Spleen (tissue), 11 donors: ENCODE measurements at regions not wholly inside any gene's neighbourhood (a gene's known extent, or its start where the extent isn't known, plus 50 kb on each side); places are given as distances from the start of the nearest gene placed in this dataset.

ENCODE experiments used
- DNase-seq: peaks from one replicate; pipeline ENCODE4 v3.0.0-alpha.2; 2020
- H3K27ac ChIP-seq, 8 donors: fragments of 200-600 bp; sonication (generic) in 7 of 8; 1 replicate in 4 of 8; 2 replicates in 4 of 8; pipeline versions ENCODE4 v1.5.0 to v1.8.0; 2016 to 2021; ENCODE audit warnings: inconsistent platforms in 4 of 8, mild to moderate bottlenecking in 4 of 8, moderate library complexity in 1 of 8
- H3K27me3 ChIP-seq, 7 donors: fragments of 200-600 bp; sonication (generic) in 6 of 7; replicated peaks in 1 of 7; 1 replicate in 4 of 7; 2 replicates in 3 of 7; pipeline versions ENCODE4 v1.5.0 to v1.8.0; 2016 to 2021; ENCODE audit warnings: inconsistent platforms in 3 of 7, mild to moderate bottlenecking in 1 of 7
- H3K36me3 ChIP-seq, 6 donors: fragments of 200-600 bp; sonication (generic) in 5 of 6; 1 replicate in 4 of 6; 2 replicates in 2 of 6; pipeline versions ENCODE4 v1.5.0 to v1.8.0; 2016 to 2021; ENCODE audit warnings: inconsistent platforms in 2 of 6
- H3K4me1 ChIP-seq, 6 donors: fragments of 200-600 bp; sonication (generic) in 5 of 6; 1 replicate in 3 of 6; 2 replicates in 3 of 6; pipeline versions ENCODE4 v1.5.0 to v1.8.0; 2016 to 2021; ENCODE audit warnings: inconsistent platforms in 3 of 6
- H3K4me3 ChIP-seq, 8 donors: fragments of 200-600 bp; sonication (generic) in 7 of 8; 1 replicate in 4 of 8; 2 replicates in 4 of 8; pipeline versions ENCODE4 v1.5.0 to v1.8.0; 2016 to 2021; ENCODE audit warnings: inconsistent platforms in 4 of 8, mild to moderate bottlenecking in 4 of 8, moderate library complexity in 2 of 8
- H3K9me3 ChIP-seq, 8 donors: fragments of 200-600 bp; sonication (generic) in 7 of 8; 1 replicate in 4 of 8; 2 replicates in 4 of 8; pipeline versions ENCODE4 v1.5.0 to v1.8.0; 2016 to 2021; ENCODE audit warnings: inconsistent platforms in 4 of 8
- POLR2A ChIP-seq, 3 donors: fragments of 450-650 bp; IDR thresholded peaks; one replicate each; pipeline ENCODE4 v1.5.1; 2017; ENCODE audit warnings: antibody characterized with exemption in 3 of 3, mild to moderate bottlenecking in 1 of 3
- POLR2AphosphoS5 ChIP-seq, 3 donors: sonication (generic); formaldehyde crosslinking; IDR thresholded peaks; one replicate each; pipeline ENCODE4 v1.5.1; 2017; ENCODE audit warnings: antibody characterized with exemption in 3 of 3
- WGBS, 5 donors: extraction: QIAGEN DNeasy Blood & Tissue Kit in 3 of 5; methylation state at CpG; one replicate each; pipeline versions ENCODE4 v1.1.5 to v1.1.7; 2013 to 2018; 5-methylcytosine and 5-hydroxymethylcytosine counted together
- intact Hi-C: fragments of 100-400 bp; cut with DNase I; formaldehyde crosslinking; loops from one replicate; pipeline ENCODE4 v1.15.0; 2023; ENCODE audit warnings: low total_unique reads
- TF ChIP-seq, protein P1 (sequence below), 11 experiments: fragments of 200-600 bp in 7 of 11; fragments of 450-650 bp in 4 of 11; sonication (generic) in 4 of 11; IDR thresholded peaks in 8 of 11; conservative IDR thresholded peaks in 3 of 11; 1 replicate in 7 of 11; 2 replicates in 4 of 11; pipeline versions ENCODE4 v1.4.0 to v1.8.0; 2016 to 2021; ENCODE audit warnings: antibody characterized with exemption in 11 of 11, inconsistent platforms in 4 of 11, mild to moderate bottlenecking in 1 of 11
- donor health status: healthy with polysubstance abuse.
- donor health status: DM: no; HTN: no; CAD: no; lungs with moderate emphysema.
- donor health status: DM: no; HTN: no; CAD: no.
- donor health status: Bipolar disorder and iron deficiency.
- donor health status: healthy.
- donor health status: DM: no; HTN: no; CAD: no.
- donor health status: DM: yes; HTN: yes; CAD: no.

DNA sequence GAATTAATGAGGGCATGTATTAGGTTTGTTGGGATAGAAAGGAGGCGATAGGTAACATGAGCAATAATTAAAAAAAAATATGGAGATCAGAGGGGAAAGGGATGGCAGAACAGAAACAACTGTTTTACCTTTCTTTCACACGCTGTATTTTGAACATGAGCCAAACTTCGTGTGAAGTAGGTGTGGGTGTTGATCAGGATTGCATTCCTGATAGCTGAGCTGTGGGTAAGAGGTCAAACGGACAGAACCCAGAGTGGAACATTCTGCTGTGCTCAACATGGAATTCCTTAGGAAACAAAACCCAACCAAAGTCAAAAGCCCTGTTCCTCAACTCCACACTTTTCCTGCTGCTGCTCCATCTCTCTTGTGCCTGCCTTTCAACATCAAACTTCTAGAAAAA is 162.5 kb upstream of the CASK start:
- intact Hi-C loops, result no loop called here
- WGBS, 5 donors, result 70 to 89% (median 81%) methylated on average over 4 of the region's 4 CpGs
- Histone ChIP-seq H3K36me3 (no peaks in the 10 kb centered on the region), H3K9me3 (no peaks in the 10 kb centered on the region), H3K4me3 (no peak overlapping the region), H3K4me1 (no peaks in the 10 kb centered on the region), H3K27me3 (no peaks in the 10 kb centered on the region), H3K27ac (no peak overlapping the region)
- DNase-seq, result no peak
- no peak for TF ChIP-seq POLR2AphosphoS5 (IDR thresholded peaks at IDR 0.05)
- TF ChIP-seq, protein P1, sequence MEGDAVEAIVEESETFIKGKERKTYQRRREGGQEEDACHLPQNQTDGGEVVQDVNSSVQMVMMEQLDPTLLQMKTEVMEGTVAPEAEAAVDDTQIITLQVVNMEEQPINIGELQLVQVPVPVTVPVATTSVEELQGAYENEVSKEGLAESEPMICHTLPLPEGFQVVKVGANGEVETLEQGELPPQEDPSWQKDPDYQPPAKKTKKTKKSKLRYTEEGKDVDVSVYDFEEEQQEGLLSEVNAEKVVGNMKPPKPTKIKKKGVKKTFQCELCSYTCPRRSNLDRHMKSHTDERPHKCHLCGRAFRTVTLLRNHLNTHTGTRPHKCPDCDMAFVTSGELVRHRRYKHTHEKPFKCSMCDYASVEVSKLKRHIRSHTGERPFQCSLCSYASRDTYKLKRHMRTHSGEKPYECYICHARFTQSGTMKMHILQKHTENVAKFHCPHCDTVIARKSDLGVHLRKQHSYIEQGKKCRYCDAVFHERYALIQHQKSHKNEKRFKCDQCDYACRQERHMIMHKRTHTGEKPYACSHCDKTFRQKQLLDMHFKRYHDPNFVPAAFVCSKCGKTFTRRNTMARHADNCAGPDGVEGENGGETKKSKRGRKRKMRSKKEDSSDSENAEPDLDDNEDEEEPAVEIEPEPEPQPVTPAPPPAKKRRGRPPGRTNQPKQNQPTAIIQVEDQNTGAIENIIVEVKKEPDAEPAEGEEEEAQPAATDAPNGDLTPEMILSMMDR (IDR thresholded peaks at IDR 0.05 in 8 of 11, conservative IDR thresholded peaks at IDR 0.05 in 3 of 11), result no peak
- no peak for TF ChIP-seq POLR2A (IDR thresholded peaks at IDR 0.05)

- peaks cover 0 to 8% (median 0%) of the 10 kb centered on the region in 7 donors for H3K27me3 ChIP-seq
- H3K4me3 ChIP-seq, result no peak overlapping the region
- H3K27ac ChIP-seq, result no peak overlapping the region
- intact Hi-C loops, result no loop called here
- H3K9me3 ChIP-seq, result no peaks in the 10 kb centered on the region
- TF ChIP-seq, protein P1 (IDR thresholded peaks at IDR 0.05 in 8 of 11, conservative IDR thresholded peaks at IDR 0.05 in 3 of 11), result no peak
- no peak for TF ChIP-seq POLR2AphosphoS5 (IDR thresholded peaks at IDR 0.05)
- no peak for TF ChIP-seq POLR2A (IDR thresholded peaks at IDR 0.05)
- no peaks in the 10 kb centered on the region for H3K4me1 ChIP-seq
- WGBS, 5 donors, result 87 to 97% (median 94%) methylated on average over 3 of the region's 3 CpGs
- H3K36me3 ChIP-seq, result no peaks in the 10 kb centered on the region
- no peak for DNase-seq
Observed at GRCh38 chrX:42079968-42080367, 156.6 kb upstream of the CASK start.

- no peak for TF ChIP-seq POLR2A (IDR thresholded peaks at IDR 0.05)
- no peak for TF ChIP-seq POLR2AphosphoS5 (IDR thresholded peaks at IDR 0.05)
- TF ChIP-seq, protein P1 (IDR thresholded peaks at IDR 0.05 in 8 of 11, conservative IDR thresholded peaks at IDR 0.05 in 3 of 11), result no peak
- no peak for DNase-seq
- intact Hi-C loops, result no loop called here
- no peak overlapping the region for H3K27ac ChIP-seq
- 50 to 80% (median 68%) methylated on average over 1 of the region's 1 CpG for WGBS, 5 donors
- H3K4me3 ChIP-seq, result no peak overlapping the region
- H3K9me3 ChIP-seq, result no peaks in the 10 kb centered on the region
- H3K27me3 ChIP-seq, result peaks cover 0 to 8% (median 0%) of the 10 kb centered on the region in 7 donors
- H3K4me1 ChIP-seq, result no peaks in the 10 kb centered on the region
- H3K36me3 ChIP-seq, result no peaks in the 10 kb centered on the region
Observed at GRCh38 chrX:42077675-42078074, 154.3 kb upstream of the CASK start.

DNA sequence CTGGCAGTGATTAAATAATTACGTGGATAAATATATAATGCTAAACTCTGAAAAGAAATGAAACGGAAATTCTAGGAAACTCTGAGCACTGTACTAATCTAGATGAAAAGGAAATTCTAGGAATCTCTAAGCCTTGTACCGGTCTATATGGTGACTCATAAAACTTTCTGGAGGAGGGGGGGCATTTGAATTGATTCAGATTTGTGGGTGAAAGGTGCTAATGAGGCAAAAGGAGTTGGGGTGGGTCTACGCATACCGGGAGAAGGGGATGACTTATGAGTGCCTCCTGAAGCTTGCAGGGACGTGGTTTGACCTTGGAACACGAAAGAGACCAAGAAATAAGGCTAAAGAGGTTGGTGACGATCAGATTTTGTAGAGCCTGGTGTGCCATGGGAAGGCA is 151.7 kb upstream of the CASK start:
- intact Hi-C loops, result no loop called here
- WGBS, 5 donors, result 65 to 88% (median 78%) methylated on average over 8 of the region's 8 CpGs
- Histone ChIP-seq H3K9me3 (no peaks in the 10 kb centered on the region), H3K4me3 (no peak overlapping the region), H3K27ac (no peak overlapping the region), H3K4me1 (no peaks in the 10 kb centered on the region), H3K27me3 (peaks cover 0 to 8% (median 0%) of the 10 kb centered on the region in 7 donors), H3K36me3 (no peaks in the 10 kb centered on the region)
- DNase-seq, result no peak
- TF ChIP-seq POLR2AphosphoS5 (IDR thresholded peaks at IDR 0.05) (no peak), POLR2A (IDR thresholded peaks at IDR 0.05) (no peak)
- TF ChIP-seq, protein P1 (IDR thresholded peaks at IDR 0.05 in 8 of 11, conservative IDR thresholded peaks at IDR 0.05 in 3 of 11), result no peak
